Skin epidermis (tissue), 12 donors: ENCODE measurements at regions not wholly inside any gene's neighbourhood (a gene's known extent, or its start where the extent isn't known, plus 50 kb on each side); places are given as distances from the start of the nearest gene placed in this dataset.

ENCODE experiments used
- H3K27ac ChIP-seq, 21 experiments: fragments of 200-600 bp; sonication (generic) in 11 of 21; one replicate each; pipeline ENCODE4 v1.5.0; 2020; ENCODE audit warnings: mild to moderate bottlenecking in 3 of 21, inconsistent platforms in 2 of 21, moderate library complexity in 2 of 21
- H3K4me3 ChIP-seq, 7 experiments: fragments of 200-600 bp; sonication (generic) in 2 of 7; one replicate each; pipeline ENCODE4 v1.5.0; 2020; ENCODE audit warnings: inconsistent platforms in 2 of 7, mild to moderate bottlenecking in 2 of 7, moderate library complexity in 1 of 7

- no peak overlapping the region for H3K4me3 ChIP-seq
Measured at GRCh38 chr2:15116830-15117229, 444.3 kb downstream of the NBAS start.

More at GRCh38 chr2:15116830-15117229, 444.3 kb downstream of the NBAS start:
- H3K27ac ChIP-seq, result no peak overlapping the region
